Endothelial cell of umbilical vein (primary cell): ENCODE measurements at regions not wholly inside any gene's neighbourhood (a gene's known extent, or its start where the extent isn't known, plus 50 kb on each side); places are given as distances from the start of the nearest gene placed in this dataset.
"Not testable (repeated sequence)": the region's sequence is repeated elsewhere in the genome, so short reads cannot be mapped to it uniquely, and the experiment has no call there.

Source experiments
- BruUV-seq: library from RNA; stranded (reverse); fragments of 400-500 nt; replicated peaks from 2 replicates; lab custom pipeline; 2021; lab: Mats Ljungman, UMichigan
- CTCF ChIA-PET: fragments of 300-600, 350-600 bp; sonication (Branson Sonifier 250); formaldehyde crosslinking; loops from one replicate; lab custom pipeline; 2021; ENCODE audit warnings: antibody characterized with exemption, inconsistent platforms; lab: Charles Lee
- POLR2A ChIA-PET: fragments of 300-600, 350-600 bp; sonication (Branson Sonifier 250); formaldehyde crosslinking; loops from one replicate; lab custom pipeline; 2021; ENCODE audit warnings: antibody characterized with exemption, inconsistent platforms; lab: Charles Lee
- DNase-seq: peaks from one replicate; pipeline ENCODE4 v3.0.0-alpha.2; 2011; ENCODE audit warnings: low read depth, low spot score
- FAIRE-seq: peaks from 2 replicates; lab custom pipeline; 2011; peaks lifted over from hg19 to GRCh38; lab: Jason Lieb, UNC
- H2AFZ ChIP-seq: 2 replicates; pipeline ENCODE4 v1.6.0; 2012; ENCODE audit warnings: low read depth, low read length, control low read depth, inconsistent platforms
- H3K27ac ChIP-seq: 2 replicates; pipeline ENCODE4 v1.5.1; 2011; ENCODE audit warnings: low read depth, mild to moderate bottlenecking, control low read depth, low read length, moderate library complexity; ENCODE audit not compliant: insufficient read depth
- H3K27me3 ChIP-seq, 2 experiments: 2 replicates each; pipeline versions ENCODE4 v1.6.0 to v1.6.1; 2011; ENCODE audit warnings: low read length in 2 of 2, mixed read lengths in 1 of 2; ENCODE audit not compliant: control insufficient read depth in 2 of 2, insufficient read depth in 2 of 2
- H3K36me3 ChIP-seq, 2 experiments: 2 replicates in 1 of 2; 3 replicates in 1 of 2; pipeline ENCODE4 v1.5.1; 2011; ENCODE audit warnings: low read length in 2 of 2, mild to moderate bottlenecking in 1 of 2, moderate library complexity in 1 of 2; ENCODE audit not compliant: control insufficient read depth in 2 of 2, insufficient read depth in 2 of 2; ENCODE audit errors: extremely low read depth in 1 of 2
- H3K4me1 ChIP-seq: 3 replicates; pipeline ENCODE4 v1.5.1; 2011; ENCODE audit warnings: mild to moderate bottlenecking, low read length; ENCODE audit not compliant: control insufficient read depth, insufficient read depth; ENCODE audit errors: extremely low read depth
- H3K4me2 ChIP-seq: 2 replicates; pipeline ENCODE4 v1.6.1; 2011; ENCODE audit warnings: low read length, control low read depth, mixed read lengths; ENCODE audit not compliant: insufficient read depth
- H3K4me3 ChIP-seq, 3 experiments: fragments of 200-600 bp in 1 of 3; sonication (generic), shearing (Covaris generic) in 1 of 3; replicated peaks in 1 of 3; 2 replicates each; pipeline ENCODE4 v1.5.1; 2011 to 2016; ENCODE audit warnings: control low read depth in 3 of 3, low read length in 3 of 3, mild to moderate bottlenecking in 2 of 3, inconsistent platforms in 1 of 3, low read depth in 1 of 3, moderate library complexity in 1 of 3; ENCODE audit not compliant: insufficient read depth in 1 of 3
- H3K79me2 ChIP-seq: 2 replicates; pipeline ENCODE4 v1.6.0; 2012; ENCODE audit warnings: low read length, inconsistent platforms; ENCODE audit not compliant: control insufficient read depth, insufficient read depth
- H3K9ac ChIP-seq: replicated peaks from 2 replicates; pipeline ENCODE3; 2011; ENCODE audit warnings: low read length, control low read depth; ENCODE audit not compliant: insufficient read depth; ENCODE audit errors: extremely low read depth
- H3K9me1 ChIP-seq: replicated peaks from 3 replicates; pipeline ENCODE4 v1.6.0; 2011; ENCODE audit warnings: mild to moderate bottlenecking, low read length; ENCODE audit not compliant: control insufficient read depth, insufficient read depth; ENCODE audit errors: extremely low read depth
- H3K9me3 ChIP-seq: replicated peaks from 2 replicates; pipeline ENCODE4 v1.5.1; 2012; ENCODE audit warnings: low read length, inconsistent platforms; ENCODE audit not compliant: control insufficient read depth, insufficient read depth
- H4K20me1 ChIP-seq: replicated peaks from 2 replicates; pipeline ENCODE3; 2011; ENCODE audit warnings: mild to moderate bottlenecking, low read length; ENCODE audit not compliant: control insufficient read depth, insufficient read depth; ENCODE audit errors: extremely low read depth
- EZH2 ChIP-seq: IDR thresholded peaks from 2 replicates; pipeline ENCODE4 v1.6.1; 2012; ENCODE audit warnings: borderline replicate concordance, low read depth, mild to moderate bottlenecking, moderate library complexity, low read length, inconsistent platforms; ENCODE audit not compliant: severe bottlenecking
- FOS ChIP-seq: IDR thresholded peaks from 2 replicates; pipeline ENCODE4 v1.6.1; 2011; ENCODE audit warnings: mild to moderate bottlenecking, low read length, moderate library complexity, borderline replicate concordance; ENCODE audit not compliant: insufficient read depth
- GATA2 ChIP-seq: IDR thresholded peaks from 2 replicates; pipeline ENCODE4 v1.7.0; 2011; ENCODE audit warnings: low read depth, mild to moderate bottlenecking, moderate library complexity, mixed read lengths, low read length; ENCODE audit not compliant: insufficient read length, insufficient read depth
- JUN ChIP-seq: IDR thresholded peaks from 2 replicates; pipeline ENCODE4 v1.6.1; 2011; ENCODE audit warnings: borderline replicate concordance, low read depth; ENCODE audit not compliant: insufficient read length, insufficient read depth
- MAX ChIP-seq: IDR thresholded peaks from 2 replicates; pipeline ENCODE4 v1.6.1; 2011; ENCODE audit not compliant: insufficient read depth, insufficient read length
- MYC ChIP-seq: IDR thresholded peaks from one replicate; pipeline ENCODE4 v1.6.1; 2011; ENCODE audit warnings: mild to moderate bottlenecking, low read depth, low read length
- POLR2A ChIP-seq: IDR thresholded peaks from 2 replicates; pipeline ENCODE4 v1.6.1; 2012; ENCODE audit warnings: low read depth, mild to moderate bottlenecking, control low read depth, low read length
- POLR2AphosphoS5 ChIP-seq: IDR thresholded peaks from 2 replicates; pipeline ENCODE4 v1.6.1; 2012; ENCODE audit warnings: low read depth, mild to moderate bottlenecking, control low read depth, low read length, moderate library complexity; ENCODE audit not compliant: insufficient read depth
- dilution Hi-C: fragments of 300-500 bp; cut with MboI; formaldehyde crosslinking; loops from one replicate; pipeline ENCODE4 v1.15.0; 2019; ENCODE audit warnings: low sequenced_read_pairs; ENCODE audit not compliant: extremely low pct_ligation_motif_present
- intact Hi-C: fragments of 100-400 bp; cut with micrococcal nuclease; formaldehyde crosslinking; loops from one replicate; pipeline ENCODE4 v1.10.0; 2022
- TF ChIP-seq, protein P1 (sequence below), 2 donors: IDR thresholded peaks; 1 replicate in 1 of 2; 2 replicates in 1 of 2; pipeline ENCODE4 v1.5.1; 2011; ENCODE audit warnings: low read length in 2 of 2, mild to moderate bottlenecking in 2 of 2, moderate library complexity in 2 of 2, control low read depth in 1 of 2, inconsistent platforms in 1 of 2, low read depth in 1 of 2; ENCODE audit not compliant: insufficient read depth in 1 of 2; ENCODE audit errors: extremely low read depth in 1 of 2

- no TSS peak for BruUV-seq
- intact Hi-C loops (no loop called here), dilution Hi-C loops (no loop called here)
- Histone ChIP-seq H2AFZ (no peak overlapping the region), H3K4me3 (no peak overlapping the region), H3K9me1 (no peaks in the 10 kb centered on the region), H3K9me3 (no peaks in the 10 kb centered on the region), H3K36me3 (no peaks in the 10 kb centered on the region), H3K9ac (no peak overlapping the region), H4K20me1 (no peaks in the 10 kb centered on the region), H3K27me3 (no peaks in the 10 kb centered on the region), H3K4me2 (no peak overlapping the region), H3K79me2 (no peaks in the 10 kb centered on the region), H3K4me1 (no peaks in the 10 kb centered on the region), H3K27ac (no peak overlapping the region)
- no peak for FAIRE-seq
- ChIA-PET CTCF (no interaction called here), POLR2A (no interaction called here)
- no peak for TF ChIP-seq JUN
- DNase-seq, result no peak
Measured at GRCh38 chr1:118555638-118556037, 370.6 kb upstream of the SPAG17 start.

DNA sequence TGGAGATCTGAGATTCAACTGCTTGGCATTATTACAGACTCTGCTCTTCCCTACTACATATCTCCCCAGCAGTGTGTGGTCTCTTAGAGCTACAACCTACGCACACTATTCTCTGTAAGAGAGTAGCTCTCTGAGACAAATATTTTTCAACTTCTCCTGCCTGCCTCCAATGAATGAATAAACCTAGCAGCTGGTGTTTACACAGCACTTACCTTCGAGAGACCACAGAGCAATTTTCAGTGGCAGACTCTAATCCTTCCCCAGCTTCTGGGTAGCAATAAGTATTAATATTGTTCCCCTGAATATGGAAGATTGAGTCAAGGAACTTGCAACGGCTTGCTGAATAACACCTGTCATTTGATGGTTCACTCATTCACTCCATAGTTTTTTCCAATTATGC, 350.9 kb upstream of the SPAG17 start:
- dilution Hi-C loops (no loop called here), intact Hi-C loops (no loop called here)
- TF ChIP-seq POLR2AphosphoS5, result no peak
- TF ChIP-seq, protein P1, sequence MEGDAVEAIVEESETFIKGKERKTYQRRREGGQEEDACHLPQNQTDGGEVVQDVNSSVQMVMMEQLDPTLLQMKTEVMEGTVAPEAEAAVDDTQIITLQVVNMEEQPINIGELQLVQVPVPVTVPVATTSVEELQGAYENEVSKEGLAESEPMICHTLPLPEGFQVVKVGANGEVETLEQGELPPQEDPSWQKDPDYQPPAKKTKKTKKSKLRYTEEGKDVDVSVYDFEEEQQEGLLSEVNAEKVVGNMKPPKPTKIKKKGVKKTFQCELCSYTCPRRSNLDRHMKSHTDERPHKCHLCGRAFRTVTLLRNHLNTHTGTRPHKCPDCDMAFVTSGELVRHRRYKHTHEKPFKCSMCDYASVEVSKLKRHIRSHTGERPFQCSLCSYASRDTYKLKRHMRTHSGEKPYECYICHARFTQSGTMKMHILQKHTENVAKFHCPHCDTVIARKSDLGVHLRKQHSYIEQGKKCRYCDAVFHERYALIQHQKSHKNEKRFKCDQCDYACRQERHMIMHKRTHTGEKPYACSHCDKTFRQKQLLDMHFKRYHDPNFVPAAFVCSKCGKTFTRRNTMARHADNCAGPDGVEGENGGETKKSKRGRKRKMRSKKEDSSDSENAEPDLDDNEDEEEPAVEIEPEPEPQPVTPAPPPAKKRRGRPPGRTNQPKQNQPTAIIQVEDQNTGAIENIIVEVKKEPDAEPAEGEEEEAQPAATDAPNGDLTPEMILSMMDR (IDR thresholded peaks at IDR 0.05; ENCODE audit: extremely low read depth in 1 of 2, insufficient read depth in 1 of 2, low read depth in 1 of 2, low read length in 2 of 2), result no peak
- TF ChIP-seq JUN, result no peak
- TF ChIP-seq FOS, result no peak
- no peak for TF ChIP-seq MYC
- no peak for TF ChIP-seq MAX
- no peak for TF ChIP-seq GATA2
- no peak for TF ChIP-seq EZH2
- TF ChIP-seq POLR2A, result no peak
- DNase-seq, result no peak
- Histone ChIP-seq H3K79me2 (no peaks in the 10 kb centered on the region), H3K4me2 (no peak overlapping the region), H3K27ac (no peak overlapping the region), H3K9ac (no peak overlapping the region), H3K9me1 (no peaks in the 10 kb centered on the region), H2AFZ (no peak overlapping the region), H3K36me3 (no peaks in the 10 kb centered on the region), H3K9me3 (peaks cover 4% of the 10 kb centered on the region), H3K4me1 (no peaks in the 10 kb centered on the region), H4K20me1 (no peaks in the 10 kb centered on the region), H3K4me3 (no peak overlapping the region), H3K27me3 (no peaks in the 10 kb centered on the region)
- no peak for FAIRE-seq
- BruUV-seq, result no TSS peak
- POLR2A ChIA-PET, result no interaction called here
- CTCF ChIA-PET, result no interaction called here

- DNase-seq, H3K4me3 ChIP-seq, H3K27ac ChIP-seq, H3K4me2 ChIP-seq, H3K9ac ChIP-seq, H3K9me1 ChIP-seq, H4K20me1 ChIP-seq, BruUV-seq, FAIRE-seq, dilution Hi-C loops, H2AFZ ChIP-seq, H3K27me3 ChIP-seq, H3K4me1 ChIP-seq, intact Hi-C loops, CTCF ChIA-PET, H3K79me2 ChIP-seq, H3K9me3 ChIP-seq, POLR2A ChIA-PET, H3K36me3 ChIP-seq: not testable (repeated sequence)
Measured at GRCh38 chr1:118511922-118512321, 326.9 kb upstream of the SPAG17 start.
